BE2C (cell line): ENCODE measurements at regions not wholly inside any gene's neighbourhood (a gene's known extent, or its start where the extent isn't known, plus 50 kb on each side); places are given as distances from the start of the nearest gene placed in this dataset.

Experiments used
- DNase-seq: peaks from one replicate; pipeline ENCODE4 v3.0.0-alpha.2; 2020
- H3K27me3 ChIP-seq: fragments of 250-450 bp; sonication (Bioruptor Pico); 2 replicates; pipeline ENCODE4 v1.5.1; 2020; ENCODE audit warnings: mild to moderate bottlenecking
- H3K36me3 ChIP-seq: fragments of 250-450 bp; sonication (Bioruptor Pico); 2 replicates; pipeline ENCODE4 v1.5.1; 2020; ENCODE audit warnings: mild to moderate bottlenecking
- H3K4me1 ChIP-seq: fragments of 250-450 bp; sonication (Bioruptor Pico); 2 replicates; pipeline ENCODE4 v1.5.1; 2020
- H3K4me3 ChIP-seq: 2 replicates; pipeline ENCODE4 v1.5.1; 2011; ENCODE audit warnings: low read depth, low read length
- H3K9me3 ChIP-seq: fragments of 250-450 bp; sonication (Bioruptor Pico); 2 replicates; pipeline ENCODE4 v1.5.1; 2020
- CTCF ChIP-seq: IDR thresholded peaks from 2 replicates; pipeline ENCODE4 v1.5.1; 2012; ENCODE audit warnings: mild to moderate bottlenecking, low read depth, low read length

- Histone ChIP-seq H3K36me3 (no peaks in the 10 kb centered on the region), H3K9me3 (no peaks in the 10 kb centered on the region), H3K4me1 (no peaks in the 10 kb centered on the region), H3K27me3 (no peaks in the 10 kb centered on the region), H3K4me3 (no peak overlapping the region)
- DNase-seq: no peak
- no peak for TF ChIP-seq CTCF
Measured at GRCh38 chr15:62444104-62445022, 279.3 kb upstream of the C2CD4B start.

- no peak for DNase-seq
- Histone ChIP-seq H3K4me1 (no peaks in the 10 kb centered on the region), H3K36me3 (no peaks in the 10 kb centered on the region), H3K9me3 (no peaks in the 10 kb centered on the region), H3K4me3 (no peak overlapping the region), H3K27me3 (no peaks in the 10 kb centered on the region)
- no peak for TF ChIP-seq CTCF
Measured at GRCh38 chr15:62445244-62445643, 280.2 kb upstream of the C2CD4B start.

- Histone ChIP-seq H3K27me3 (no peaks in the 10 kb centered on the region), H3K9me3 (no peaks in the 10 kb centered on the region), H3K4me3 (no peak overlapping the region), H3K36me3 (no peaks in the 10 kb centered on the region), H3K4me1 (no peaks in the 10 kb centered on the region)
- TF ChIP-seq CTCF: no peak
- DNase-seq: no peak
Measured at GRCh38 chr15:62446984-62447383, 281.9 kb upstream of the C2CD4B start.

- Histone ChIP-seq H3K4me3 (no peak overlapping the region), H3K36me3 (no peaks in the 10 kb centered on the region), H3K4me1 (no peaks in the 10 kb centered on the region), H3K27me3 (no peaks in the 10 kb centered on the region), H3K9me3 (no peaks in the 10 kb centered on the region)
- TF ChIP-seq CTCF: no peak
- DNase-seq: no peak
Measured at GRCh38 chr15:62447742-62448141, 282.7 kb upstream of the C2CD4B start.

- no peak for DNase-seq
- no peak overlapping the region for H3K4me3 ChIP-seq
- no peaks in the 10 kb centered on the region for H3K4me1 ChIP-seq
- H3K36me3 ChIP-seq: no peaks in the 10 kb centered on the region
- no peak for TF ChIP-seq CTCF
- H3K27me3 ChIP-seq: no peaks in the 10 kb centered on the region
- H3K9me3 ChIP-seq: no peaks in the 10 kb centered on the region
Measured at GRCh38 chr15:62449638-62450037, 284.6 kb upstream of the C2CD4B start.

GRCh38 chr15:62450061-62450460 is 285.0 kb upstream of the C2CD4B start:
- H3K36me3 ChIP-seq: no peaks in the 10 kb centered on the region
- TF ChIP-seq CTCF: no peak
- no peaks in the 10 kb centered on the region for H3K27me3 ChIP-seq
- no peak for DNase-seq
- no peaks in the 10 kb centered on the region for H3K9me3 ChIP-seq
- H3K4me1 ChIP-seq: no peaks in the 10 kb centered on the region
- no peak overlapping the region for H3K4me3 ChIP-seq
